HG03354 (cell line): ENCODE measurements at regions not wholly inside any gene's neighbourhood (a gene's known extent, or its start where the extent isn't known, plus 50 kb on each side); places are given as distances from the start of the nearest gene placed in this dataset.

Experiments
- ATAC-seq: cut with Tn5 transposase; IDR thresholded peaks from one replicate; pipeline ENCODE4 v1.9.1; 2021; ENCODE audit warnings: mild to moderate bottlenecking; ENCODE audit not compliant: unreplicated experiment, poor library complexity, severe bottlenecking

- ATAC-seq, result no peak
Observed at GRCh38 chr12:115101520-115101919, 417.5 kb upstream of the TBX3 start.

- ATAC-seq, result no peak
Observed at GRCh38 chr12:115097416-115097815, 413.4 kb upstream of the TBX3 start.

GRCh38 chr12:115096588-115097397 lies 412.8 kb upstream of the TBX3 start:
- ATAC-seq, result no peak

- ATAC-seq, result no peak
Observed at GRCh38 chr12:115095073-115095748, 411.2 kb upstream of the TBX3 start.

- no peak for ATAC-seq
Observed at GRCh38 chr12:115094163-115094816, 410.3 kb upstream of the TBX3 start.

DNA sequence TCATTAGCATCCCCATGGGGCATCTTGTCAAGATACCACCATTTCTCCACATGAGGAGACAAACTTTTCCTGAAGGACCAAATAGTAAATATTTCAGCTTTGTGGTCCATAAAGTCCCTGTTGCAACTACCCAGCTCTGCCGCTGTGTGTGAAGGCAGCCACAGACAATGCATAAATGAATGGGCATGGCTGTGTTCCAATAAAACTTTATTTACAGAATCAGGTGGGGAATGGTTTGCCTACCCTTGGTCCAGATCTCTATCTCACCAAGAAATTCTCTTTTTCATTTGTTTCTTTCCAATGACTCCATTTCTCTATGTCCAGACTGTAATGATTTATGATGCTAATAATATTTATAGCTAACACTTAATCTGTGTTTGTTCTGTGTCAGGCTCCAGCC lies 409.3 kb upstream of the TBX3 start:
- no peak for ATAC-seq

DNA sequence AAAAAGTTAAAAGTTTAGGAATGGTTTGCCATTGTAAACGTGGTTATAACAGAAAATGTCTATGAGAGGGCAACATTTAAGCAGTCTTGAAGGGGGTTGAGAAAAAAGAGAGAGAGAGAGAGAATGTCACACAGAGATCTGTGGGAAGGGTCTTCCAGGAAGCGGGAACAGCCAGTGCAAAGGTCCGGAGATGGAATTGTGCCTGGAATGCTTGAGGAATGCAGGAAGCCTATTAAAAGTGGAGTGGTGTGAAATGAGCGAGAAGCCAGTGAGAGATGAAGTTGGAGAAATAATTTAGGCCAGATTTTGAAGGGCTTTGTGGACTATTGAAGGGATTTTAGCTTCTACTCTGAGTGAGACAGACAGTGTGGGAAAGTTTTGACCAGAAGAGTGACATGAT lies 406.8 kb upstream of the TBX3 start:
- ATAC-seq, result no peak

GRCh38 chr12:115088995-115089841 lies 405.2 kb upstream of the TBX3 start:
- no peak for ATAC-seq

DNA sequence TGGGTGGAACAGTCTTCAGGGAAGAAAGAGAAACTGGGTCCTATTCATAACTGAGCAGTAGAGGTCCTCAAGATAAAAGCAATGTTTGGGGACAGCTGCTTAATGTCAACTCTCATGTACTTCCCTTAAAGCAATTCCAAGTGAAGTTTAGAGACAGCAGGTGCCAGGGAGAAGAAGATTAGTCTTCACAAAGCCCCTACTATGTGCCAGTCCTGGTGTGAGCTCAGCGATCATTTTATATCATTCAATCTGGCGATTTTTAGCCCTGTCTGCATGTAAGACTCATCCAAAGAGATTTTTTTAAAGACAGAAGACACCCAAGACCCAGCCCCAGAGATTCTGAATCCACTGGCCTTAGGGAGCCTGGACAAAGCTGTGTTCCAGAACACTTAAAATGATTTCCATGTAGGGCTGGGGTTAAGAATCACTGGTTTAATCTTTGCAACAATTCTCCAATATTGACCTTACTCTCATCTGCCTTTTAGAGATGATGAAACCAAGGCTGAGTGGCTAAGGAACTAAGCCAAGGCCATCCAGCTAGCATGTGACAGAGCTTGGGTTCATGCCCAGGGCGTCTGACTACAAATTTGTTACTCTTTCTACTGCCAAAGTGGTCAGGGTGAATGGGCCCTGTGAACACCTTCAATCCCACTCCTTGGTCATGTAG lies 404.5 kb upstream of the TBX3 start:
- ATAC-seq, result no peak

DNA sequence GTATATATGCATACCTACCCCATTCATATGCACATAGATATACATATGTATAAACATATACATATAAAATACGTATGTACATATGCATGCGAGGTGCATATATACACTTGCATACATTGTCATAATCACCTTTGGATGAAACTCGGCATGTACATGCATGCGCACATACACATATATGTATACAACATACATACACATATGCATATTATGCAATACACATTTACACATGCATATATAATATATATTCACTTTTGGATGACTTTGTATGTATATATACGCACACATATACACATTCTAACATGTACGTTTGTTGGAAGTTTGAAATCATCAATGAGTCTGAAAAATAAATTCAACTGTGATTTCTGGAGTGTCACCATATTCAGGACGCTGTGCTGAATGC lies 401.6 kb upstream of the TBX3 start:
- no peak for ATAC-seq

DNA sequence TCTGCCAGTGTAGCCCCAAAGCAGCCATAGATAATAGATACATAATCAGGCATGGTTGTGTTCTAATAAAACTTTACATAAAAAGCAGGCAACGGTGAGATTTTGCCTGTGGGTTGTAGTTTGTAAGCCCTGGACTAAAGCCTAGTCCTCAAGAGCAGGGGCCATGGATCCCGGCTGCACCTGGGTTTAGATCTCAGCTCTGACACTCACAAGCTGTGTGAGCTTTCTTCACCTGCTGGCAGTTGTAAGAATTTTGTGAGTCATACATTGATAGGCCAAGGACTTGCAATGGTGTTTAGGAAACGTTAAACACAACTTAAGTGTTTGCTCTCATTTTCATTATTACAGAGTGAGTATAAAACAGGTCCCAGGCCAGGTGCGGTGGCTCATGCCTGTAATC lies 395.8 kb upstream of the TBX3 start:
- no peak for ATAC-seq

DNA sequence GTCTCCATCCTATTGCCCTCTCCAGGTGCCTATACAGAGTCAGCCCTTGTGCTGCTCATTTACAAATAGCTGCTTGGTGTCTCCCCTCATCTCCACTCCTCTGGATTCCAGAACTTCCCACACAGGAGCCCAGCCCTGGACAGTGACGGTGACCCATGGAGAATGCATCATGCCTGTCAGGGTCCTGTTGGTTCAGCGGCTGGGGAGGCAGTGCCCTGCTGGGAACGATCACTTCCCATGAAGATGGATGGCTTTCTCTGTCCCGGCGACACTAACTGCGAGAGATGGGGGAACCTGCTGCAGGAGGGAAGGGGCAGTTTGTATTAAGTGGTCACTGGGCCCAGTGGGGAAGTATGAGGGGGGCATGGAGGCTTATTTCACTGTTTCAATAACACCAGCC lies 395.0 kb upstream of the TBX3 start:
- ATAC-seq, result no peak

- ATAC-seq, result no peak
Observed at GRCh38 chr12:115078334-115078733, 394.4 kb upstream of the TBX3 start.

- ATAC-seq, result no peak
Observed at GRCh38 chr12:115075552-115076170, 391.7 kb upstream of the TBX3 start.

DNA sequence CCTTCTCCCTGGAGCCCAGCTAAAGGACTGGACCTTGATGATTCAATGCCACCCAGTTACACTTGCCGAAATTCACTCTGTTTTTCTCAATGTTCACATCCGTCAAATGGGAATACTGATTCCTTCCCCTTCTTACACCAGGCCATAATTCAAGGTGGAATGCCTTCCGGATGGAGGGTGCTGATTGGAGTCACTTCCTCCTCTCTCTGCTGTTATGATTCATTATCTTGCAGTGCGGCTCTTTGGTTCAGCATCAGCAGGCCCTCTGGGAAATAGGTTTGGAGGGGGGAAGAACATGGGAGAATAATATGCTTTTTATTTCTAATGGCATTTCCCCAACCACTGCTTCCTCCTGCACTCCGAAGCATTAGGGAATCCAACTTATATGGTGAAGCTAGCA lies 390.6 kb upstream of the TBX3 start:
- no peak for ATAC-seq

DNA sequence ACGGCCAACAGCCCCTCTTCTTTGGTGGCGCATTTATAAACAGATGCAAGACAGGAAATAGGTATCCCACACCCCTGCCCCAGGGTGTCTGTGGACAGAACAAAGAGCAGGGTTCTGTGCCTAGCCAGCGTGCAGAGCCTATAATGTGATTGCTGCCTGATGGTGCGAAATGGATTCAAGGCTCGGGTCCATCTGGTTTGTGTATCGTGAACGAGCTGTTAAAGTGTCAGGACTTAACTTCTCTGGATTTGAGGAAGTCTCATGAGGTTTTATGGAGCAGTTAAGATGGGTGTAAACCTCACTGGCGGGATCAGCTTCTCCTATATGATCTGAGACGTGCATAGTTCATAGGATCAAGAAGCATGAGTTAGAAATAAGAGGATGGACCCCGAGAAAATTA lies 388.7 kb upstream of the TBX3 start:
- no peak for ATAC-seq

GRCh38 chr12:115070313-115070712 lies 386.3 kb upstream of the TBX3 start:
- no peak for ATAC-seq

GRCh38 chr12:115064296-115064695 lies 380.3 kb upstream of the TBX3 start:
- ATAC-seq, result no peak

DNA sequence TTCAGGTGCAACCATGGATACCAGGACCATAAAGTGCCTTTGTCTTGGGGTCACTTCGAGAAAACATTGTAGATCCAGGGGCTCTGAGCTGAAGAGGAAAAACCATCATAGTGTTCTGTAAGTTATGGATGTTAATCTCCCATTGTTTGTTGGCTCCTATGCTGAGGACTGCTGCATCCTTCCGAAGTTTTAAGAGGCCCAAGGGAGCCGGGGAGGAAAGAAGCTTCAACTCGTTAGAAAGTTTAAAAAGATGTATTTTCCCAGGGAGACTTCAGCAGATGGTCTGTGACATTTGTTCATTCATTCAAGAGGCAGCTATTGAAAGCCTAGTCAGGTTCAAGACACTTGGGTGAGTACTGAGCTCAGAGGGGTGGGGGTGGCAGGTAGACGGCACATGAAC lies 378.8 kb upstream of the TBX3 start:
- no peak for ATAC-seq
